Endodermal cell (in vitro differentiated cells): ENCODE measurements at regions not wholly inside any gene's neighbourhood (a gene's known extent, or its start where the extent isn't known, plus 50 kb on each side); places are given as distances from the start of the nearest gene placed in this dataset.

Source experiments
- DNase-seq: peaks from one replicate; pipeline ENCODE4 v3.0.0-alpha.2; 2017
- H3K27ac ChIP-seq: 2 replicates; pipeline ENCODE4 v1.5.1; 2013; ENCODE audit warnings: mild to moderate bottlenecking, low read depth, low read length, moderate library complexity
- H3K27me3 ChIP-seq: 2 replicates; pipeline ENCODE4 v1.6.1; 2013; ENCODE audit warnings: mild to moderate bottlenecking, low read length, moderate library complexity; ENCODE audit not compliant: insufficient read depth, control insufficient read depth, poor library complexity, severe bottlenecking
- H3K36me3 ChIP-seq: 2 replicates; pipeline ENCODE4 v1.7.0; 2013; ENCODE audit warnings: mild to moderate bottlenecking, low read length, moderate library complexity; ENCODE audit not compliant: control insufficient read depth, insufficient read depth
- H3K4me1 ChIP-seq: one replicate; pipeline ENCODE4 v1.7.0; 2013; ENCODE audit warnings: low read length; ENCODE audit not compliant: control insufficient read depth, insufficient read depth
- H3K4me3 ChIP-seq: 2 replicates; pipeline ENCODE4 v1.5.1; 2013; ENCODE audit warnings: mild to moderate bottlenecking, low read length, moderate library complexity
- H3K9ac ChIP-seq: 2 replicates; pipeline ENCODE4 v1.6.1; 2013; ENCODE audit warnings: mild to moderate bottlenecking, low read length, moderate library complexity; ENCODE audit not compliant: poor library complexity, severe bottlenecking; ENCODE audit errors: extremely low read depth
- H3K9me3 ChIP-seq: 2 replicates; pipeline ENCODE4 v1.6.1; 2013; ENCODE audit warnings: mild to moderate bottlenecking, low read length, moderate library complexity; ENCODE audit not compliant: control insufficient read depth
- H3K27ac Mint-ChIP-seq: 2 replicates; pipeline ENCODE4 v1.8.0; 2020; ENCODE audit warnings: mixed read lengths
- H3K27me3 Mint-ChIP-seq: 2 replicates; pipeline ENCODE4 v1.8.0; 2021; ENCODE audit warnings: mild to moderate bottlenecking, mixed read lengths; ENCODE audit not compliant: insufficient read depth
- H3K36me3 Mint-ChIP-seq: 2 replicates; pipeline ENCODE4 v1.8.0; 2020; ENCODE audit warnings: low read depth, mixed read lengths
- H3K4me1 Mint-ChIP-seq: 2 replicates; pipeline ENCODE4 v1.8.0; 2020; ENCODE audit warnings: mixed read lengths
- H3K4me3 Mint-ChIP-seq: 2 replicates; pipeline ENCODE4 v1.8.0; 2020; ENCODE audit warnings: mild to moderate bottlenecking, moderate library complexity, mixed read lengths
- H3K9me3 Mint-ChIP-seq: 2 replicates; pipeline ENCODE4 v1.8.0; 2020; ENCODE audit warnings: mild to moderate bottlenecking, mixed read lengths
- WGBS, 2 experiments: methylation state at CpG; one replicate each; pipeline versions ENCODE4 v1.1.5 to v1.1.7; 2013; ENCODE audit warnings: missing lambda C conversion rate in 2 of 2, mixed read lengths in 1 of 2; ENCODE audit not compliant: insufficient coverage in 1 of 2, insufficient read length in 1 of 2; 5-methylcytosine and 5-hydroxymethylcytosine counted together
- TF ChIP-seq, protein P1 (sequence below): fragments of 200-600 bp; sonication (generic); conservative IDR thresholded peaks from 2 replicates; pipeline ENCODE4 v1.5.0; 2021; ENCODE audit warnings: antibody characterized with exemption, mild to moderate bottlenecking

DNA sequence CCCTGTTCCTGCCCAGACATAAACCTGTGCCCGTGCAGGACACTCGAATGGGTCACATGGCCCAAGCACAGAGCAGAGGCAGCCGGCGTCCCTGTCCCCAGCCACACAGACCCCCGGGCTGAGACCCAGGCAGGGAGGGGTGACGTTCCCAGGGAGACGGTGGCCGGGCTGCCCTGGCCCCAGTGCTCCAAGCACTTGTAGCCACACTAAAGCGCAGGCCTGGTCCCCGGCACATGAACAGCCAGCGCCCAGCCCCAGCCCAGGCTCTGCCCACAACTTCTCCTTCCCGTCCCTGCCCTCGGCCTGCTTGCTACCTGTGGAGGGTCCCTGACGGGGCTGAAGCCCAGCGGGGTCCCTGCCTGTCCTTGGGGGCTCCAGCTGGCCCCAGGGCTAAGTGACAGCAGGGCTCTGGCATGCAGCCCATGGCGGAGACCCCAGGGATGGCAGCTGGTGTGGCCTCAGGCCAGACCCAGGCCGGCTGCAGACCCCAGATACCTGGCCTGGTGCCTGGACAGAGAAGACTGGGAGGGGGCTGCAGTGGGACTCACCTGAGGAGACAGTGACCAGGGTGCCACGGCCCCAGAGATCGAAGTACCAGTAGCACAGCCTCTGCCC lies 338.4 kb downstream of the TMEM121 start:
- Histone ChIP-seq H3K9me3 (peaks cover 58% of the 10 kb centered on the region), H3K27ac (no peak overlapping the region), H3K4me1 (no peaks in the 10 kb centered on the region), H3K27me3 (no peaks in the 10 kb centered on the region), H3K4me3 (no peak overlapping the region), H3K9ac (no peak overlapping the region), H3K36me3 (no peaks in the 10 kb centered on the region)
- peak; percentile 17 for DNase-seq
- TF ChIP-seq, protein P1, sequence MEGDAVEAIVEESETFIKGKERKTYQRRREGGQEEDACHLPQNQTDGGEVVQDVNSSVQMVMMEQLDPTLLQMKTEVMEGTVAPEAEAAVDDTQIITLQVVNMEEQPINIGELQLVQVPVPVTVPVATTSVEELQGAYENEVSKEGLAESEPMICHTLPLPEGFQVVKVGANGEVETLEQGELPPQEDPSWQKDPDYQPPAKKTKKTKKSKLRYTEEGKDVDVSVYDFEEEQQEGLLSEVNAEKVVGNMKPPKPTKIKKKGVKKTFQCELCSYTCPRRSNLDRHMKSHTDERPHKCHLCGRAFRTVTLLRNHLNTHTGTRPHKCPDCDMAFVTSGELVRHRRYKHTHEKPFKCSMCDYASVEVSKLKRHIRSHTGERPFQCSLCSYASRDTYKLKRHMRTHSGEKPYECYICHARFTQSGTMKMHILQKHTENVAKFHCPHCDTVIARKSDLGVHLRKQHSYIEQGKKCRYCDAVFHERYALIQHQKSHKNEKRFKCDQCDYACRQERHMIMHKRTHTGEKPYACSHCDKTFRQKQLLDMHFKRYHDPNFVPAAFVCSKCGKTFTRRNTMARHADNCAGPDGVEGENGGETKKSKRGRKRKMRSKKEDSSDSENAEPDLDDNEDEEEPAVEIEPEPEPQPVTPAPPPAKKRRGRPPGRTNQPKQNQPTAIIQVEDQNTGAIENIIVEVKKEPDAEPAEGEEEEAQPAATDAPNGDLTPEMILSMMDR: no peak
- Mint-ChIP-seq H3K27me3 (no peaks in the 10 kb centered on the region), H3K27ac (no peak overlapping the region), H3K4me1 (no peaks in the 10 kb centered on the region), H3K4me3 (no peak overlapping the region), H3K9me3 (peaks cover 78% of the 10 kb centered on the region), H3K36me3 (no peaks in the 10 kb centered on the region)
- WGBS, 2 experiments: 76 to 85% methylated on average over 9 to 19 of the region's 19 CpGs

DNA sequence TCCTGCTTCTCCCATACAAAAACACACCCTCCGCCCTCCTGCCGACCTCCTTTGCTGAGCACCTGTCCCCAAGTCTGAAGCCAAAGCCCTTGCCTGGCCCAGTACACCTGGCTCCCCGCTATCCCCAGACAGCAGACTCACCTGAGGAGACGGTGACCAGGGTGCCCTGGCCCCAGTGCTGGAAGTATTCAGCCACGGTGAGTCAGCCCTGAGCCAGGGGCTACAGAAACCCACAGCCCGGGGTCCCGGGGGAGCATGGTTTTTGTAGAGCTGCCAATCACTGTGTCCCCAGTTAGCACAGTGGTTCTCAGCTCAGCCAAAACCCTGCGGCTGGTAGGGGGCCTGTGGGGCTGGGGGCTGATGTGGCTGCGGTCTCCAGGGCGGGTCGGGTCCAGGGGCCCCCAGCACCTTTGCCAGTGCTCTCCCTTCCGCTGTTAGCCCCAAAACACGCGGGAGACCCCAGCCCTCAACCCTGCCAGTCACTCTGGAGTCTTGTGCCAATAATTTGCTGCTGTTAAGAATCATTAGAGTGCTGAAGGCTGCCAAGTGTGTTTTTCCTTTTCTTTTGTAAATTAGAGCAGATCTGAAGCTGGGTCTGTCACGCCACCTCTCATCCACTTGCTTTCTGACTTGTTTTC lies 339.0 kb downstream of the TMEM121 start:
- H3K27me3 Mint-ChIP-seq: no peaks in the 10 kb centered on the region
- Histone ChIP-seq H3K27ac (no peak overlapping the region), H3K36me3 (no peaks in the 10 kb centered on the region), H3K27me3 (no peaks in the 10 kb centered on the region), H3K4me3 (no peak overlapping the region), H3K4me1 (no peaks in the 10 kb centered on the region), H3K9ac (no peak overlapping the region), H3K9me3 (peaks cover 59% of the 10 kb centered on the region)
- H3K36me3 Mint-ChIP-seq: no peaks in the 10 kb centered on the region
- WGBS, 2 experiments: 65 to 72% methylated on average over 11 to 15 of the region's 15 CpGs
- peak; percentile 3 for DNase-seq
- H3K27ac Mint-ChIP-seq: no peak overlapping the region
- TF ChIP-seq, protein P1: no peak
- no peak overlapping the region for H3K4me3 Mint-ChIP-seq
- peaks cover 79% of the 10 kb centered on the region for H3K9me3 Mint-ChIP-seq
- no peaks in the 10 kb centered on the region for H3K4me1 Mint-ChIP-seq

DNA sequence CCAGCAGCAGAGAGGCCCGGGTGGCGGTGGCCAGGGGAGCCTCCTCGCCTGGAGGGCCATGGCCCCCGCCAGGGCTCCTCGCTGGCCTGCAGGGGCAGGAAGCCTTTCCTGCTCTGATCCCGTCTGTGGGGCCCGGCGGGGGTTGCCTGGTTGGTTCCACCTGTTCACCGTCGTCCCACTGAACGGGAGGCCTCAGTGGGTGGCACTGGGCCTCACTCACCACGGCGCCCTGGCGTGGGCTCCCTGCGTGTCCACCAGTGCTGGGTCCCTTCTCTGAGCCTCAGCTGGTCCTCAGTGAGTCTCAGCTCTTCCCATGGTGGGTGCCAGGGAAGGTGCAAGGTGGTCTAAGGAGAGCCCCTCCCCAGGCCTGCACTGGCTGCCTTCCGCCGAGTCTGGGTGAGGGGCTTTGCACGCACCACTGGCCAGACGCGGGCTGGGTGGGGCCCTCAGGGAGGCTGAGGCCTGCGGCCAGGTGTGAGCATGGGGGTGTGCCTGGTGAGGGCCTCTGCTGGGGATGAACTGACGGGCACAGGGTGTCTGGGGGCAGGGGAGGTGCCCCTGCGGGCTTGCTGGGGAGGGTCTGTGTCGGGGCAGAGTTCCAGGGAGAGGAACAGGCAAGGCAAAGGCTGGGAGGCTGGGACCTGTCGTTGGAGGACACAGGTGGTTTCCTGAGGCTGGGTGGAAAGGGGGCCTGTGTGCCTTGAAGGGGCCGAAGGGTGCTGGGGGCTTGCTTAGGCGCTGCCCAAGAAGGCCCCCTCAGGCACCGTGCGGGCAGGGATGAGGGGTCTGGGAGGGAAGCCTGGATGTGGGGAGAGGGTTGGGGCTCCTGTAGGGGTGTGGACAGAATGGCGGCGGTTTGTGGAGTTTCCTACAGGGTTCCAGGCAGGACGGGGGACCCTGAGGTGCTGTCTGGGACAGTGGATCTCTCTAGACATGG lies 339.8 kb downstream of the TMEM121 start:
- Histone ChIP-seq H3K9ac (no peak overlapping the region), H3K9me3 (peaks cover 57% of the 10 kb centered on the region), H3K4me3 (no peak overlapping the region), H3K27me3 (no peaks in the 10 kb centered on the region), H3K27ac (no peak overlapping the region), H3K4me1 (no peaks in the 10 kb centered on the region), H3K36me3 (no peaks in the 10 kb centered on the region)
- Mint-ChIP-seq H3K4me3 (no peak overlapping the region), H3K4me1 (no peaks in the 10 kb centered on the region), H3K27me3 (no peaks in the 10 kb centered on the region), H3K9me3 (peaks cover 79% of the 10 kb centered on the region), H3K36me3 (no peaks in the 10 kb centered on the region), H3K27ac (no peak overlapping the region)
- 84 to 85% methylated on average over 8 to 31 of the region's 32 CpGs for WGBS, 2 experiments
- peak; percentile 17 for DNase-seq
- TF ChIP-seq, protein P1: no peak
